Activated CD4-positive, alpha-beta T cell treated with anti-CD3 and anti-CD28 coated beads, Interleukin-10, Interleukin-2, amounts not matched to agents 100 ng/mL and 50 ng/mL, durations not matched to agents 16 hours and 8 hours (primary cell): ENCODE measurements at regions not wholly inside any gene's neighbourhood (a gene's known extent, or its start where the extent isn't known, plus 50 kb on each side); places are given as distances from the start of the nearest gene placed in this dataset.
"Not testable (repeated sequence)": the region's sequence is repeated elsewhere in the genome, so short reads cannot be mapped to it uniquely, and the experiment has no call there.

Experiments
- DNase-seq: peaks from one replicate; pipeline ENCODE4 v3.0.0-alpha.2; 2020

DNA sequence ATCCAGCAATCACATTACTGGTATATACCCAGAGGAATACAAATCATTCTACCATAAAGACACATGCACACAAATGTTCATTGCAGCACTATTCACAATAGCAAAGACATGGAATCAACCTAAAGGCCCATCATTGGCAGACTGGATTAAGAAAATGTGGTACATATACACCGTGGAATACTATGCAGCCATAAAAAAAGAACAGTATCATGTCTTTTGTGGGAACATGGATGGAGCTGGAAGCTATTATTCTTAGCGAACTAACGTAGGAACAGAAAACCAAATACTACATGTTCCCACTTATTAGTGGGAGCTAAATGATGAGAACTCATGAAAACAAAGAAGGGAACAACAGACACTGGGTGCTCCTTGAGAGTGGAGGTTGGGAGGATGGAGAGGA is 60.9 kb downstream of the PGRMC1 start:
- DNase-seq = not testable (repeated sequence)

DNA sequence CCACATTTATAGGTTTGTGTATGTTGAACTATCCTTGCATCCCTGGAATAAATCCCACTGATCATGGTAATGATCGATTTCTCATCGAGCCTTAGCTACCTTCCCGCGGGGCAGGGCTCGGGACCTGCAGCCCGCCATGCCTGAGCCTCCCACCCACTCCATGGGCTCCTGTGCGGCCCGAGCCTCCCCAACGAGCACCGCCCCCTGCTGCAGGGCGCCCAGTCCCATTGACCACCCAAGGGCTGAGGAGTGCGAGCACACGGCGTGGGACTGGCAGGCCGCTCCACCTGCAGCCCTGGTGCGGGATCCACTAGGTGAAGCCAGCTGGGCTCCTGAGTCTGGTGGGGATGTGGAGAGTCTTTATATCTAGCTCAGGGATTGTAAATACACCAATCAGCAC is 63.7 kb downstream of the PGRMC1 start:
- DNase-seq = not testable (repeated sequence)

DNA sequence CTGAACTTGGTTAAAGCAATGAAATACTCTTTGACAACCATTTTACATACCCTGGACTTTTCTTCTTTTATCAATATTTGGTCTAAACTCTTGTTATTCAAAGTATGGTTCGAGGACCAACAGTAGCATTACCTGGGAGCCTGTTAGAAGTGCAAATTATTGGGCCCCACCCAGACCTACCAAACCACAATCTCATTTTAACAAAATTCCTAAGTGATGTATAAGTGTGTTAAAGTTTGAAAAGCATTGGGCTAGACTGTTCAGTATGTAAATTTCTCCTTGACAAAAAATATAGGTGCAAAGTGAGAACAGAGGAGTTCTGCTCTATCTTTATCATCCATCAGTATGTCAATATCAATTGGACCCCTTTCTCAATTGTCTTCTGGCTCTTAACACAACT is 67.1 kb downstream of the PGRMC1 start:
- DNase-seq = no peak

DNA sequence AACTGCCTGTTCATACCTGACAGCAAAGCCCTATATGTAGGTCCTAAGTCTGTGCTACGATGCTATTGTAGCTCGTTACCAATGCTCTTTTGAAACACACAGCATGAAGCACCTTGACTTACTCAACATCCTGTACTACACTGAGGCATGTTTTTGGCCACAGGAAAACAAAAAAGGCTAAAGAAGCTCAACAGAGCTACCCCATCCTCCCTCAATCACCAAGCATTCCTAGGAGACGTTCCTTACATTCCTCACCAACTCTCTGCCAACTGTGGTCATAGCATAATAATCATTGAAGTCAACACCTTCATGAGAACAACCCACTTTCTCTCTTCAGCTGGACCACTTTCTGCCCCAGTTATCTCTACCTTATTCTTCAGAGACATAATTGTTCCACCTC is 73.7 kb upstream of the SLC25A43 start:
- no peak for DNase-seq

- DNase-seq = not testable (repeated sequence)
Observed at GRCh38 chrX:119331873-119332272, 67.3 kb upstream of the SLC25A43 start.

GRCh38 chrX:119332855-119333720 is 66.0 kb upstream of the SLC25A43 start:
- not testable (repeated sequence) for DNase-seq

- DNase-seq = not testable (repeated sequence)
Observed at GRCh38 chrX:119333721-119334032, 65.5 kb upstream of the SLC25A43 start.

- DNase-seq = not testable (repeated sequence)
Observed at GRCh38 chrX:119334468-119335050, 64.6 kb upstream of the SLC25A43 start.

- no peak for DNase-seq
Observed at GRCh38 chrX:119337201-119337600, 61.9 kb upstream of the SLC25A43 start.

GRCh38 chrX:119340606-119341205 is 58.4 kb upstream of the SLC25A43 start:
- DNase-seq = no peak

- peak; percentile 5 for DNase-seq
Observed at GRCh38 chrX:119343856-119344255, 55.3 kb upstream of the SLC25A43 start.
